SK-N-SH treated with all-trans-retinoic acid at 6 μM for 48 hours (cell line): ENCODE measurements at regions not wholly inside any gene's neighbourhood (a gene's known extent, or its start where the extent isn't known, plus 50 kb on each side); places are given as distances from the start of the nearest gene placed in this dataset.

Source experiments
- ARNTL ChIP-seq: fragments of 450-650 bp; formaldehyde crosslinking; IDR thresholded peaks from 2 replicates; pipeline ENCODE4 v1.5.0; 2020; ENCODE audit warnings: low read depth, mild to moderate bottlenecking, moderate library complexity, borderline replicate concordance
- ZFP3 ChIP-seq: fragments of 250-450 bp; sonication (Bioruptor Pico); IDR thresholded peaks from 2 replicates; pipeline ENCODE4 v1.5.0; 2020; ENCODE audit warnings: mild to moderate bottlenecking, moderate library complexity
- TF ChIP-seq, protein P1 (sequence below): fragments of 250-450 bp; sonication (Bioruptor Pico); IDR thresholded peaks from 2 replicates; pipeline ENCODE4 v1.8.0; 2020; ENCODE audit warnings: mild to moderate bottlenecking, moderate library complexity, borderline replicate concordance

DNA sequence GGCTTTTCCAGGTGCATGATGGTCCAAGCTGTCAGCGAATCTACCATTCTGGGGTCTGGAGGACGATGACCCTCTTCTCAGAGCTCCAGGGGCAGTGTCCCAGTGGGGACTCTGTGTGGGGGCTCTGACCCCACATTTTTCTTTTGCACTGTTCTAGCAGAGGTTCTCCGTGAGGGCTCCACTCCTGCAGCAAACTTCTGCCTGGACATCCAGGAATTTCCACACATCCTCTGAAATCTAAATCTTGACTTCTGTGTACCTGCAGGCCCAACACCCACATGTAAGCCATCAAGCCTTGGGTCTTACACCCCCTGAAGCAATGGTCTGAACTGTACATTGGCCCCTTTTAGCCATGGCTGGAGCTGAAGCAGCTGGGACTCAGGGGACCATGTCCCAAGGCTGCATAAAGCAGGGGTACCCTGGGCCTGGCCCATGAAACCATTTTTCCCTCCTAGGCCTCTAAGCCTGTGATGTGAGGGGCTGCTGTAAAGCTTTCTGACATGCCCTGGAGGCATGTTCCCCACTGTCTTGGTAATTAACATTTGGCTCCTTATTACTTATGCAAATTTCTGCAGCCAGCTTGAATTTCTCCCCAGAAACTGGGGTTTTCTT lies 86.9 kb downstream of the ZNF783 start:
- TF ChIP-seq, protein P1, sequence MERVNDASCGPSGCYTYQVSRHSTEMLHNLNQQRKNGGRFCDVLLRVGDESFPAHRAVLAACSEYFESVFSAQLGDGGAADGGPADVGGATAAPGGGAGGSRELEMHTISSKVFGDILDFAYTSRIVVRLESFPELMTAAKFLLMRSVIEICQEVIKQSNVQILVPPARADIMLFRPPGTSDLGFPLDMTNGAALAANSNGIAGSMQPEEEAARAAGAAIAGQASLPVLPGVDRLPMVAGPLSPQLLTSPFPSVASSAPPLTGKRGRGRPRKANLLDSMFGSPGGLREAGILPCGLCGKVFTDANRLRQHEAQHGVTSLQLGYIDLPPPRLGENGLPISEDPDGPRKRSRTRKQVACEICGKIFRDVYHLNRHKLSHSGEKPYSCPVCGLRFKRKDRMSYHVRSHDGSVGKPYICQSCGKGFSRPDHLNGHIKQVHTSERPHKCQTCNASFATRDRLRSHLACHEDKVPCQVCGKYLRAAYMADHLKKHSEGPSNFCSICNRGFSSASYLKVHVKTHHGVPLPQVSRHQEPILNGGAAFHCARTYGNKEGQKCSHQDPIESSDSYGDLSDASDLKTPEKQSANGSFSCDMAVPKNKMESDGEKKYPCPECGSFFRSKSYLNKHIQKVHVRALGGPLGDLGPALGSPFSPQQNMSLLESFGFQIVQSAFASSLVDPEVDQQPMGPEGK (CRISPR knock-in tag), result no peak
- TF ChIP-seq ARNTL (CRISPR knock-in tag) (no peak), ZFP3 (CRISPR knock-in tag) (no peak)
